Suprapubic skin (tissue), 3 donors: ENCODE measurements at regions not wholly inside any gene's neighbourhood (a gene's known extent, or its start where the extent isn't known, plus 50 kb on each side); places are given as distances from the start of the nearest gene placed in this dataset.

ENCODE experiments used
- CTCF ChIP-seq, 2 donors: fragments of 200-600 bp in 1 of 2; fragments of 450-650 bp in 1 of 2; sonication (generic) in 1 of 2; IDR thresholded peaks; one replicate each; pipeline ENCODE4 v1.5.1; 2016 to 2019; ENCODE audit warnings: antibody characterized with exemption in 2 of 2, mild to moderate bottlenecking in 1 of 2, moderate library complexity in 1 of 2
- EP300 ChIP-seq: sonication (generic); formaldehyde crosslinking; IDR thresholded peaks from one replicate; pipeline ENCODE4 v1.6.1; 2017; ENCODE audit warnings: antibody characterized with exemption
- POLR2A ChIP-seq, 2 donors: fragments of 450-650 bp; IDR thresholded peaks; one replicate each; pipeline ENCODE4 v1.6.1; 2017; ENCODE audit warnings: antibody characterized with exemption in 2 of 2, mild to moderate bottlenecking in 2 of 2, moderate library complexity in 2 of 2

GRCh38 chr15:81572190-81572589 is 198.2 kb upstream of the TMC3 start:
- TF ChIP-seq POLR2A (IDR thresholded peaks at IDR 0.05) (no peak), CTCF (IDR thresholded peaks at IDR 0.05) (no peak), EP300 (no peak)
